ENCODE measurements at regions not wholly inside any gene's neighbourhood (a gene's known extent, or its start where the extent isn't known, plus 50 kb on each side); places are given as distances from the start of the nearest gene placed in this dataset.

- TF ChIP-seq, protein P1, sequence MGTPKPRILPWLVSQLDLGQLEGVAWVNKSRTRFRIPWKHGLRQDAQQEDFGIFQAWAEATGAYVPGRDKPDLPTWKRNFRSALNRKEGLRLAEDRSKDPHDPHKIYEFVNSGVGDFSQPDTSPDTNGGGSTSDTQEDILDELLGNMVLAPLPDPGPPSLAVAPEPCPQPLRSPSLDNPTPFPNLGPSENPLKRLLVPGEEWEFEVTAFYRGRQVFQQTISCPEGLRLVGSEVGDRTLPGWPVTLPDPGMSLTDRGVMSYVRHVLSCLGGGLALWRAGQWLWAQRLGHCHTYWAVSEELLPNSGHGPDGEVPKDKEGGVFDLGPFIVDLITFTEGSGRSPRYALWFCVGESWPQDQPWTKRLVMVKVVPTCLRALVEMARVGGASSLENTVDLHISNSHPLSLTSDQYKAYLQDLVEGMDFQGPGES (IDR thresholded peaks at IDR 0.05; ENCODE audit: low read depth, low read length), result no peak
- TF ChIP-seq NRF1 (IDR thresholded peaks at IDR 0.05; ENCODE audit: low read depth, low read length) (no peak), TAF1 (IDR thresholded peaks at IDR 0.05; ENCODE audit: borderline replicate concordance, low read depth, low read length) (no peak), RCOR1 (IDR thresholded peaks at IDR 0.05; ENCODE audit: low read length) (no peak), USF1 (IDR thresholded peaks at IDR 0.05; ENCODE audit: borderline replicate concordance, low read depth) (no peak)
These were observed 293.0 kb downstream of the LRATD1 start (continued) for GRCh38 chr2:14925471-14925870.

DNA sequence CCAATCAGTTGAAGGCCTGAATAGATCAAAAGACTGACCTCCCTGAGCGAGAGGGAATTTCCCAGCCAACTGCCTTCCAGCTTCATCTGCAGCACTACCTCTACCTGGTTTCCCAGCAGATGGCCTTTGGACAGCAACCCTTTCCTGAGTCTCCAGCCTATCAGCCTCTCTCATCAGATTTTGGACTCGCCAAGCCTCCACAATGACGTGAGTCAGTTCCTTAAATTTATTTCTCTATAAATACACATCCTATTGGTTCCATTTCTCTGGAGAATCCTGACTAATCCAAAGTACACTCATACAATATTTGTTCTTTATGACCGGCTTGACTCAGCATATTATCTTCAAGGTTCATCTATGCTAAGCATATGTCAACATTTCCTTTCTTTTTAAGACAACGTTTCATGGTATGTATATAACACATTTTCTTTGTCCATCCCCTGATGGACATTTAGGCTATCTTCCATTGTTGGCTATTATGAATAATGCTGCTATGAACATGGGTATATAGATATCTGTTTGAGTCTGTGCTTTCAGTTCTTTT is 294.6 kb downstream of the LRATD1 start:
- H3K27me3 ChIP-seq (ENCODE audit: insufficient read depth), result no peaks in the 10 kb centered on the region
- H4K20me1 ChIP-seq (ENCODE audit: insufficient read depth), result no peaks in the 10 kb centered on the region
- no peak overlapping the region for H3K9ac ChIP-seq
- DNase-seq, result no peak
- H3K4me3 ChIP-seq (ENCODE audit: low read depth in 2 of 2, low read length in 1 of 2), result no peak overlapping the region
- peaks cover 7% of the 10 kb centered on the region; the same call in 1 of the 2 replicates for H3K9me3 ChIP-seq
- no peak overlapping the region for H2AFZ ChIP-seq (ENCODE audit: low read depth)
- no peak overlapping the region for H3K4me2 ChIP-seq
- H3K9me2 ChIP-seq, result no peaks in the 10 kb centered on the region
- H3K27ac ChIP-seq (ENCODE audit: low read depth in 2 of 2, low read length in 1 of 2), result no peak overlapping the region
- 16% methylated on average over 5 of the region's 5 CpGs for WGBS (ENCODE audit: low lambda C conversion rate)
- no peaks in the 10 kb centered on the region for H3K4me1 ChIP-seq (ENCODE audit: control insufficient read depth in 1 of 2, insufficient read depth in 2 of 2, low read depth in 1 of 2, low read length in 1 of 2)
- TF ChIP-seq ELF1 (IDR thresholded peaks at IDR 0.05), result no peak
- no peak for TF ChIP-seq SMC3 (IDR thresholded peaks at IDR 0.05; ENCODE audit: low read depth, low read length)
- no peak for TF ChIP-seq RAD21 (IDR thresholded peaks at IDR 0.05; ENCODE audit: low read length)
- TF ChIP-seq, protein P2, sequence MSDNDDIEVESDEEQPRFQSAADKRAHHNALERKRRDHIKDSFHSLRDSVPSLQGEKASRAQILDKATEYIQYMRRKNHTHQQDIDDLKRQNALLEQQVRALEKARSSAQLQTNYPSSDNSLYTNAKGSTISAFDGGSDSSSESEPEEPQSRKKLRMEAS (IDR thresholded peaks at IDR 0.05; ENCODE audit: low read depth), result no peak
- TF ChIP-seq TCF12 (IDR thresholded peaks at IDR 0.05), result no peak
- no peak for TF ChIP-seq GABPA (IDR thresholded peaks at IDR 0.05; ENCODE audit: low read depth)
- TF ChIP-seq RCOR1 (IDR thresholded peaks at IDR 0.05; ENCODE audit: low read length), result no peak
- no peak for TF ChIP-seq RFX5 (IDR thresholded peaks at IDR 0.05; ENCODE audit: low read length)
- no peak for TF ChIP-seq FOXM1 (IDR thresholded peaks at IDR 0.05; ENCODE audit: low read depth)
- no peak for TF ChIP-seq EZH2phosphoT487 (IDR thresholded peaks at IDR 0.05; ENCODE audit: borderline replicate concordance, low read depth)
- no peaks in the 10 kb centered on the region for H3K36me3 ChIP-seq (replicated peaks in 1 of 2; ENCODE audit: control insufficient read depth in 1 of 2, insufficient read depth in 2 of 2, low read length in 1 of 2)
- ChIA-PET CTCF (interaction anchor here (0.9 kb wide), 1 partner anchor 17 kb away, joined by 3 read pairs; no protein-coding TSS in a partner anchor), POLR2A (no interaction called here)
- no peaks in the 10 kb centered on the region for H3F3A ChIP-seq (replicated peaks; ENCODE audit: insufficient read depth)
- H3K79me2 ChIP-seq (ENCODE audit: insufficient read depth), result no peaks in the 10 kb centered on the region

GRCh38 chr2:14928056-14928455 is 295.5 kb downstream of the LRATD1 start:
- Histone ChIP-seq H3K36me3 (replicated peaks in 1 of 2; ENCODE audit: control insufficient read depth in 1 of 2, insufficient read depth in 2 of 2, low read length in 1 of 2) (no peaks in the 10 kb centered on the region), H3K9me2 (no peaks in the 10 kb centered on the region), H3K4me1 (ENCODE audit: control insufficient read depth in 1 of 2, insufficient read depth in 2 of 2, low read depth in 1 of 2, low read length in 1 of 2) (no peaks in the 10 kb centered on the region), H3F3A (replicated peaks; ENCODE audit: insufficient read depth) (no peaks in the 10 kb centered on the region), H3K9ac (no peak overlapping the region), H3K79me2 (ENCODE audit: insufficient read depth) (no peaks in the 10 kb centered on the region), H4K20me1 (ENCODE audit: insufficient read depth) (no peaks in the 10 kb centered on the region), H2AFZ (ENCODE audit: low read depth) (no peak overlapping the region), H3K9me3 (no peaks in the 10 kb centered on the region; the same call in 1 of the 2 replicates), H3K4me3 (ENCODE audit: low read depth in 2 of 2, low read length in 1 of 2) (no peak overlapping the region), H3K4me2 (no peak overlapping the region), H3K27me3 (ENCODE audit: insufficient read depth) (no peaks in the 10 kb centered on the region), H3K27ac (ENCODE audit: low read depth in 2 of 2, low read length in 1 of 2) (no peak overlapping the region)
- ChIA-PET POLR2A (no interaction called here), CTCF (interaction anchor here (0.9 kb wide), 1 partner anchor 18 kb away, joined by 3 read pairs; no protein-coding TSS in a partner anchor)
- DNase-seq, result no peak
- 8% methylated on average over 1 of the region's 1 CpG for WGBS (ENCODE audit: low lambda C conversion rate)
- no peak for TF ChIP-seq RAD21 (IDR thresholded peaks at IDR 0.05; ENCODE audit: low read length)
- no peak for TF ChIP-seq SMC3 (IDR thresholded peaks at IDR 0.05; ENCODE audit: low read depth, low read length)
- no peak for TF ChIP-seq TCF12 (IDR thresholded peaks at IDR 0.05)
- TF ChIP-seq TAF1 (IDR thresholded peaks at IDR 0.05; ENCODE audit: borderline replicate concordance, low read depth, low read length), result no peak
- no peak for TF ChIP-seq CHD2 (IDR thresholded peaks at IDR 0.05; ENCODE audit: low read length, partially characterized antibody)
- TF ChIP-seq, protein P1 (IDR thresholded peaks at IDR 0.05; ENCODE audit: low read depth, low read length), result no peak
- TF ChIP-seq ELF1 (IDR thresholded peaks at IDR 0.05), result no peak
- no peak for TF ChIP-seq EZH2phosphoT487 (IDR thresholded peaks at IDR 0.05; ENCODE audit: borderline replicate concordance, low read depth)
- TF ChIP-seq FOXM1 (IDR thresholded peaks at IDR 0.05; ENCODE audit: low read depth), result no peak
- TF ChIP-seq RFX5 (IDR thresholded peaks at IDR 0.05; ENCODE audit: low read length), result no peak
- TF ChIP-seq SIN3A (IDR thresholded peaks at IDR 0.05; ENCODE audit: borderline replicate concordance, low read depth, low read length), result no peak
- TF ChIP-seq FOSL2 (IDR thresholded peaks at IDR 0.05; ENCODE audit: borderline replicate concordance, low read depth), result no peak
- TF ChIP-seq MEF2A (IDR thresholded peaks at IDR 0.05; ENCODE audit: borderline replicate concordance, low read depth), result no peak
- no peak for TF ChIP-seq GATA2 (CRISPR knock-in tag; IDR thresholded peaks at IDR 0.05)
- TF ChIP-seq, protein P2 (IDR thresholded peaks at IDR 0.05; ENCODE audit: low read depth), result no peak

Data from SK-N-SH (cell line).